GM19240 (cell line): ENCODE measurements at regions not wholly inside any gene's neighbourhood (a gene's known extent, or its start where the extent isn't known, plus 50 kb on each side); places are given as distances from the start of the nearest gene placed in this dataset.
"Not testable (repeated sequence)": the region's sequence is repeated elsewhere in the genome, so short reads cannot be mapped to it uniquely, and the experiment has no call there.

Experiments used
- DNase-seq: peaks from one replicate; pipeline ENCODE4 v3.0.0; 2011; ENCODE audit warnings: low spot score; ENCODE audit not compliant: insufficient read length

GRCh38 chr5:72760259-72760658 lies 56.2 kb upstream of the TNPO1 start:
- DNase-seq, result no peak

- no peak for DNase-seq
Measured at GRCh38 chr5:72752909-72753308, 63.6 kb upstream of the TNPO1 start.

DNA sequence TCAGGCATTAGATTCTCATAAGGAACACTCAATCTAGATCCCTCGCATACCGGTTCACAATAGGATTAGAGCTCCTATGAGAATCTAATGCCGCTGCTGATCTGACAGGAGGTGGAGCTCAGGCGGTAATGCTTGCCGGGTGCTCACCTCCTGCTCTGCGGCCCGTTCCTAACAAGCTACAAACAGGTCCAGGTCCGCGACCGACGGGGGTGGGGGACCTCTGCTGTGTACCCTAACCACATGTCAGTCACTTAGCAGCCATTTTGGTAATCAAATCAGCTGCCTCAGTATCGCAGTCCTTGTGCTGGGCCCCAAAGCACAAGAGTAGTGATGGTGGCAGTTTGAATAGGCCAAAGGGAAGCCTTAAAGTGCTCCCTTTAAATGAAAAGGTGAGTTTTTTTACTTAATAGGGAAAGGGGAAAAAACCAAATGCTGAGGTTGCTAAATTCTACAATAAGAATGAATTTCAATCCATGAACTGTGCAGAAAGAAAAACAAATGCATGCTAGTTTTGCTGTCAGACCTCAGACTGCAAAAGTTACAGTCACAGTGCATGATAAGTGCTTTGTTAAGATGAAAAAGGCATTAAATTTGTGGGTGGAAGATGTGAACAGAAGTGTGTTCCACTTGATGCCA lies 67.0 kb upstream of the TNPO1 start:
- DNase-seq, result no peak

GRCh38 chr5:72747826-72748225 lies 68.6 kb upstream of the TNPO1 start:
- no peak for DNase-seq

- no peak for DNase-seq
Measured at GRCh38 chr5:72746736-72747135, 69.7 kb upstream of the TNPO1 start.

DNA sequence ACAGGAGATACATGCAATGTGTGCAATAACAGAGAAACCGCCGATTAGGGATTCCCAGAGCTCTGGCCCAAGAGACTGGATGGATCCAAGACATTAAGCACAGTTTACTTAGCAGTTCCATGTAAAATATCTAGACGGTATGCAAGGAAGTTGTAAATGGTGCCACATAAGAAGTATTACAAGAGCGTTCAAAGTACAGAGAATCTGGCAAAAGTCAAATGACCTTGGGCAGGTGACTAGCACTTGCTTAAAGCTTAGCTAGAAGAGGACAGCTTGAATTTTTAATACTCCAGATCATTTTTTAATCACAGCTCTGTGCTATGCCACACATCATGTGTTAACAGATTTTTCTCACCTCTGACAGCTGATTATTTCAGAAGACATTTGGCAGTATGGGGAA lies 72.3 kb upstream of the TNPO1 start:
- no peak for DNase-seq

- DNase-seq, result no peak
Measured at GRCh38 chr5:72741805-72742204, 74.7 kb upstream of the TNPO1 start.

DNA sequence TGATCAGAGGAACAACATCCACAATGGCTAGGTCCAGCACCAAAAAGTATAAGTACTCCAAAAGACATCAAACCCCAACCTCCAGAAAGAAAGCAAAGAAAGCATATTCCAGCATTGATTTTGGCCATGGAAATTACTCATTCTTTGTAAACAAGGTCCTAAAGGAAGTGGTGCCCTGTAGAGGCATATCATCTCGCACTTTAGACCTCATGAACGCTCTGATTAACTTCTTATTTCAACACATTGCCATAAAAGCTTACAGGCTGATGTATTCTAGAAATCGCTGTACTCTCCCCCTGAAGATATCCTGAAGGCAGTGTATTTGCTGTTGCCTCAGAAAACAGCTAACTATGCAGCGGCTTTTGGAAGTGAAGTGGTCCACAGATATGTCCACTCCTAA lies 82.7 kb upstream of the TNPO1 start:
- no peak for DNase-seq

DNA sequence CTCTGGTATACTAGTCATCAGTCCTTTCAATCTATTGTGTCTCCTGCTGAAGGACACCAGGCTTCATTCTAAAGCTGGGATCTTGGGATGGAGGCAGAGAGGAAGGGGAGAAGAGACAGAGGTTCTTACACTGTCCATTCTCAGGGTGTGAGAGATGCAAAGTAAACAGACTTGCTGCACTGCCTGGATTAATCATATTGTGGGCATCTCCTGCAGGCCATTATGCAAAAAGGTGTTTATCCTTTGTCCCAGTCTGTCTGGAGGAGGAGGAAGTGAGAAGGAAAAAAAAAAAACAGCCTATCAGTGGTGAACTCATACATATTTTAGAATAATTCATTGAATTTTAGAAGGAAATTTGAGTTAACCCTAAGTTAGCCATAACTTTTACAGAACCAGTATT lies 92.9 kb upstream of the TNPO1 start:
- no peak for DNase-seq

- no peak for DNase-seq
Measured at GRCh38 chr5:72722792-72723452, 93.5 kb upstream of the TNPO1 start.

DNA sequence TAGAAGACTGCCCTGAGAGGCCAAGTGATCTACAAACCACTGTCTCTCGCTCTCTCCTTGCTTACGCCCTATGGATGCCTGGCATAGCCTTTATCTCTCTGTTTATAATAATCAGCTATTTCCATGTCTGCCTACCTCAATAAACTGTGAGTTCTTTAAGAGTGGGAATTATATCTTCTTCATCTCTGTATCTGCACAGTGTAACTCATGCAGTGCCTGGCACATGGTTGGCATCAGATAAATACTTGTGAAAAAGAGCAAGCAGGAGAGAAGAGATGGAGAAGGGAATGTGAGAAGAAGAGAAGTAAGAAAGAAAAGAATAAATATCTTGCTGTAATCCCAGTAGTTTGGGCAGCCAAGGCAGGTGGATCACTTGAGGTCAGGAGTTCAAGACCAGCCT lies 94.6 kb upstream of the TNPO1 start:
- no peak for DNase-seq

DNA sequence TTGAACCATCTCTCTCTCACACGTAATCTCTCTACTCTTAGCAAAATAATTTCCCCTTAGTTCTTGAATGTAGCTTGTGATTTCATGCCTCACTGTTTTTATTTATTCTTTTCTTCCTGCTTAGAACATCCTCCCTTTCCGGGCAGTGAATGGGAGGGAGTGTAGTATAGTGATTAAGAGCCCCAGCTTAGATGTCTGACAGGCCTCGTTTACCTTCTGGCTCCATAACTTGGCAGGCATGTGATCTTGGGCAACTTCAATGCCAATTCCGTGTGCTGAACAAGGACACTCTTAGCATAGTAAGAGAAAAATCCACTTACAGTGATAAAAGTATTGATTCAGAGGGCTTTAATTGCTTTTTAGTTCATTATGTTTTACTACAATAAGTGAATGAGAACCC lies 96.3 kb upstream of the TNPO1 start:
- no peak for DNase-seq

- no peak for DNase-seq
Measured at GRCh38 chr5:72711351-72711750, 105.1 kb upstream of the TNPO1 start.

DNA sequence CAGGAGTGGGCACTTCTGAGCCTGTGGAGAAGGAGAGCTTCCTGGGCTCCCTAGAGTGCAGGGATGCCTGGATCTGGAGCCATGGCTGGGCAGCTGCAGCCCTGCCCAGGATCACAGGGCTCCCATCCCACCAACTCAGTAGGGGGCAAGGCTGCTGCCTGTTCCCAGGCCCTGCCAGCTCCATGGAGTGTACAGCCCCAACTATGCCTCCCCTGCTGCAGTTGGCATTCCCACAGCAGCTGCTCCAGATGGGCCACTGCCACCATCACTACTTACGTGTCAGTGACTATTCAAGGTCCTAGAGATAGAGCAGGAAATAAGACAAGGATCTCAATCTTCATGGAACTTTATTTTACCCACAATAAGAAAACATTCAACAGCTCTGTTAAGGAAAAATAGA lies 107.1 kb upstream of the TNPO1 start:
- no peak for DNase-seq

DNA sequence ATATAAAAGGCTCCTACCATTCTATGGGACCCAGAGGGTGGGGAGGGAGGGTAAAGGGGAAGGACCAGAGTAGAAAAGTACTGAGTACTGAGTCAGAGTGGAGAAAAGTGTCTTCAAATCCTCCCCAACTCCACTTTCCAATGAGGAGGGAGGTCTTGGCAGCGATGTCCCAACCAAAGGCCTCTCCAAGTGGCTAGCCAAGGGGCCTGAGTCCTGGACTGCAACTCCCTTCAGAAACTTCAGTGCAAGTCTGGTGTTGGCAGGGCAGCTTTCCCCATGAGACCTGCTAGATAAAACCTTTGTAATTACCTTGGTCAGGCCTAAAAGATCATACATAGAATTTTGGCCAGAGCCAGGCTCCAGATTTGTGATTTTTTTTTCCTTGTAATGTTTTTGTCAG lies 111.3 kb upstream of the TNPO1 start:
- DNase-seq, result no peak

DNA sequence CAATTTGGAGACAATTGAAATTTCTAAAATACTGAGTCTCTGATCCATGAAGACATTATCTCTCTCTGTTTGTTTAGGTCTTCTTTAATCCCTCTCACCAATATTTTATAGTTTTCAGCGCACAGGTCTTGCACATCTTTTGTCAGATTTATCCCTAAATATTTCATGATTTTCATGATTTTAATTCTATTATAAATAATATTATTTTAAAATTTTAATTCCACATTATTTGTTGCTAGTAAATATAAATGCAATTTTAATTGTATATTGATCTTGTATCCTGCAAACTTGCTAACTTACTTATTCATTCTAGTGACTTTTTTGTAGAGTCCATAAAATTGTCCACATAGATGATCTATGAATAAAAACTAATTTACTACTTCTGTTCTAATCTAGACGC lies 112.6 kb upstream of the TNPO1 start:
- no peak for DNase-seq

- DNase-seq, result no peak
Measured at GRCh38 chr5:72702881-72703434, 113.5 kb upstream of the TNPO1 start.

GRCh38 chr5:72702105-72702504 lies 114.4 kb upstream of the TNPO1 start:
- DNase-seq, result not testable (repeated sequence)

- no peak for DNase-seq
Measured at GRCh38 chr5:72698481-72698880, 118.0 kb upstream of the TNPO1 start.

DNA sequence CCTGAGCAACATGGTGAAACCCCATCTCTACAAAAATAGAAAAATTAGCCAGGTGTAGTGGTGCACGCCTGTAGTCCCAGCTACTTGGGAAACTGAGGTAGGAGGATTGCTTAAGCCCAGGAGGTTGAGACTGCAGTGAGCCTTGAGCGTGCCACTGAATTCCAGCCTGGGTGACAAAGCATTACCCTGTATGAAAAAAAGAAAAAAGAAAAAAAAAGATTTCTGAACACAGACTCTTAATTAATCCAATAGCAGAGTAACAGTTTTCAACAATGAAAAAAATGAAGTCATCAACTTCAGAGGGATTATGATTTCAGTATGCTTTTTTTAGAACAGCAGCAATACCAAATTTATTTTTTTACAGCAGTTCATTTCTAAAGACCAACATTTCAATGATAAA lies 118.8 kb upstream of the TNPO1 start:
- no peak for DNase-seq

DNA sequence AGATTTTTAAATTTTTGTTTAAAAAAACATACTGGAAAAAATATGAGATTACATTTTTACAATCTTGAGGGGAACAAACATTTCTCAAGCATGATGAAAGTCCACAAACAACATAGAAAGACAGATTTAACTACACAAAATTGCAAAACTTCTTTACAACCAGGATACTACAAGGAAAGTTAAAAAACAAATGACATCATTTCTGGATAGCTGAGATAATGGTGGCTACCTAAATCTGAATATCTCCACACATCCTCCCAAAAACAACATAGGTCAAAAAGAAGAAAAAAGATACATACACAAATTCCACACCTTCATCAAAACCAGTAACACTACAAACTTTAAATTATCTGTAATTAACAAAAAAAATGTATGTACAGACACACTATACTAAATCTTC lies 120.8 kb upstream of the TNPO1 start:
- DNase-seq, result no peak

- DNase-seq, result no peak
Measured at GRCh38 chr5:72694856-72695255, 121.6 kb upstream of the TNPO1 start.

- DNase-seq, result no peak
Measured at GRCh38 chr5:72693546-72694205, 122.8 kb upstream of the TNPO1 start.
